HL-60 (cell line): ENCODE measurements at regions not wholly inside any gene's neighbourhood (a gene's known extent, or its start where the extent isn't known, plus 50 kb on each side); places are given as distances from the start of the nearest gene placed in this dataset.

Experiments
- CTCF ChIP-seq: IDR thresholded peaks from one replicate; pipeline ENCODE4 v1.5.1; 2011; ENCODE audit warnings: low read length, control low read depth, inconsistent platforms; ENCODE audit not compliant: insufficient read depth
- GABPA ChIP-seq: IDR thresholded peaks from 2 replicates; pipeline ENCODE4 v1.6.1; 2012; ENCODE audit warnings: low read depth
- POLR2AphosphoS5 ChIP-seq: IDR thresholded peaks from 2 replicates; pipeline ENCODE4 v1.6.1; 2012; ENCODE audit warnings: low read depth
- REST ChIP-seq: IDR thresholded peaks from 2 replicates; pipeline ENCODE4 v1.6.1; 2012; ENCODE audit warnings: low read depth; ENCODE audit not compliant: insufficient replicate concordance
- SPI1 ChIP-seq: IDR thresholded peaks from 2 replicates; pipeline ENCODE4 v1.6.1; 2012; ENCODE audit warnings: low read depth, mild to moderate bottlenecking, borderline replicate concordance

GRCh38 chr13:109667056-109667455 is 119.3 kb downstream of the IRS2 start:
- no peak for TF ChIP-seq REST
- TF ChIP-seq CTCF, result no peak
- no peak for TF ChIP-seq POLR2AphosphoS5
- no peak for TF ChIP-seq GABPA
- no peak for TF ChIP-seq SPI1
